Retinal pigment epithelial cell (primary cell): ENCODE measurements at regions not wholly inside any gene's neighbourhood (a gene's known extent, or its start where the extent isn't known, plus 50 kb on each side); places are given as distances from the start of the nearest gene placed in this dataset.

ENCODE experiments used
- DNase-seq: peaks from one replicate; pipeline ENCODE4 v3.0.0-alpha.2; 2010; ENCODE audit warnings: low read depth
- H3K4me3 ChIP-seq: 2 replicates; pipeline ENCODE4 v1.5.1; 2011; ENCODE audit warnings: mild to moderate bottlenecking, low read length, control low read depth, moderate library complexity
- CTCF ChIP-seq: conservative IDR thresholded peaks from 2 replicates; pipeline ENCODE4 v1.5.1; 2011; ENCODE audit warnings: low read depth, low read length, control low read depth, inconsistent platforms

DNA sequence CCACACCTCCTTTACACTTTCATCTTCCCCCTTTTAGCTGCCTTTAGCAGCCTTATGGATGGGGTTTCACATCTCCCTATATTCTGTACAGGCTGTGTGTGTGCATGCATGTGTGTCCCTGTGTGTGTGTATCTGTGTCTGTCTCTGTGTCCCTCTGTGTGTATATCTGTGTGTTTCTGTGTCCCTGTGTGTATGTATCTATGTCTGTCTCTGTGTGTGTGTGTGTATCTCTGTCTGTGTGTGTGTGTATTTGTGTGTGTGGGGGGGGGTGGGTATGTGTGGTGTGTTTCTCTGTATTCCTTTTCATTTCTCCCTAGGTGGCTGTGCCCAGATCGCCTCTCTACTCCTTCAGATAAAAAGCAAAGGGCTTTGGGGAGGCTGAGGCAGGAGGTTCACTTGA is 52.2 kb upstream of the CD83 start:
- TF ChIP-seq CTCF = no peak

GRCh38 chr6:14066782-14067406 is 50.7 kb upstream of the CD83 start:
- DNase-seq = no peak
- no peak overlapping the region for H3K4me3 ChIP-seq
- peak; percentile 53 for TF ChIP-seq CTCF

More for the DNA sequence above, 52.2 kb upstream of the CD83 start:
- H3K4me3 ChIP-seq = no peak overlapping the region
- DNase-seq = no peak

DNA sequence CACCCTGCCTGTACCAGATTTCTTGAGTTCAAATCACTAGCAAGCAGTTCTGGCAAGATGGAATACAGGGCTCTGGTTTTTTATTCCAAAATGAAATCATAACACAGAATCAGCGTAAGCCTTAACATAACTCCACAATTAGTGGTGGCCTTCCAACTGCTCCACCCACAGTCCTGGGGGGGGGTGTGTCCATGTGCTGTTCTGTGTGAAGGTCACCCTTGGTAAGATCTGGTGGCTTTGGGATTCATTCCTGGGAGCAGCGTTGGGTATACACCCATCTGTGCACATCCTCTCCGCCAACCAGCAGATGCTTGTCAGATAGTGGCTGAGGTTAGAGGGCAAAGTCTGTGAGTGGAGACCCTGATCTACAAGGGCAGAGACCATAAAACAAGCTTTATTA is 49.9 kb upstream of the CD83 start:
- TF ChIP-seq CTCF = no peak
- DNase-seq = no peak
- no peak overlapping the region for H3K4me3 ChIP-seq
